ENCODE measurements at regions not wholly inside any gene's neighbourhood (a gene's known extent, or its start where the extent isn't known, plus 50 kb on each side); places are given as distances from the start of the nearest gene placed in this dataset.

DNA sequence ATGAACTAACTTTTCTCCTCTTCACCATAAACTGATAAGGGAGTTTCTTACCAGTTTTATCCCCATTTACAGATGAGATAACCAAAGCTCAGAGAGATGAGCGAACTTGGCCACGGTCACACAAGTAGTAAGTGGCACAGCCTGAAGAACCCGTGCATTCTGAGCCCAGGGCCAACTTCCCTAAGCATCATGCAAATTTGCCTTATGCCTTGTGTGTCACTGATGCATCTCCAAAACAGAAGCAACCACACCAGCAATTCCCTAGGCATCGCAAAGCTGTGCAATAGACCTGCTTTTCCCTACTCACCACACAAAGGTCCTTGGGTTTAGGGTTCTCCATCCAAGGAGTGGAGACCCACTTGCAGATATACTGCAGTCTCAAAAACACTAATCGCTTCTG, 304.5 kb upstream of the KAZN start:
- intact Hi-C loops (cut with DNase I), result no loop called here
- H3K36me3 ChIP-seq, result no peaks in the 10 kb centered on the region
- H3K27ac ChIP-seq (replicated peaks in 1 of 4), result no peak overlapping the region
- WGBS, result 93% methylated on average over 5 of the region's 5 CpGs
- DNase-seq (ENCODE audit: extremely low spot score), result peak; percentile 70
- TF ChIP-seq CTCF (IDR thresholded peaks at IDR 0.05) (no peak), POLR2AphosphoS5 (IDR thresholded peaks at IDR 0.05) (no peak), POLR2A (IDR thresholded peaks at IDR 0.05; ENCODE audit: low read depth) (no peak), EP300 (IDR thresholded peaks at IDR 0.05) (no peak)
- H3K4me3 ChIP-seq, result no peak overlapping the region
- no peaks in the 10 kb centered on the region for H3K4me1 ChIP-seq
- no peaks in the 10 kb centered on the region for H3K9me3 ChIP-seq
- no peaks in the 10 kb centered on the region for H3K27me3 ChIP-seq

GRCh38 chr1:14294860-14295536, 303.5 kb upstream of the KAZN start:
- no peak overlapping the region for H3K27ac ChIP-seq (replicated peaks in 1 of 4)
- 82% methylated on average over 3 of the region's 3 CpGs for WGBS
- TF ChIP-seq POLR2A (IDR thresholded peaks at IDR 0.05; ENCODE audit: low read depth) (no peak), CTCF (IDR thresholded peaks at IDR 0.05) (no peak), EP300 (IDR thresholded peaks at IDR 0.05) (no peak), POLR2AphosphoS5 (IDR thresholded peaks at IDR 0.05) (no peak)
- no peaks in the 10 kb centered on the region for H3K9me3 ChIP-seq
- intact Hi-C loops (cut with DNase I), result no loop called here
- DNase-seq (ENCODE audit: extremely low spot score), result peak; percentile 74
- no peaks in the 10 kb centered on the region for H3K36me3 ChIP-seq
- H3K27me3 ChIP-seq, result no peaks in the 10 kb centered on the region
- H3K4me1 ChIP-seq, result no peaks in the 10 kb centered on the region
- H3K4me3 ChIP-seq, result no peak overlapping the region

DNA sequence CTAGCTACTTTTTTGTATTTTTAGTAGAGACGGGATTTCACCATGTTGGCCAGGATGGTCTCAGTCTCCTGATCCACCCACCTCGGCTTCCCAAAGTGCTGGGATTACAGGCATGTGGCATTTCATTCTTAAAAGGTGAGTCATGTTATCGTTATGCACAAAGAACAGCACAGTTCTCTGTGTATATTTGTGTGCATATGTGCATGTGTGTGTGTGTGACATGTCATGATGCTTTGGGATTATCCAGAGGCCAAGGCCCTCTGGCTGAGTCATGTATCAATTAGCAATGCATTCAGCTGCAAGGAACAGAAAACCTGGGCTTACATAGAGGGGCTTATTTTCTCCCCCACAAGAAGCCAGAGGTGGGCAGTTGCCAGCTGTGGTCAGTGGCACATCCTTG, 301.7 kb upstream of the KAZN start:
- TF ChIP-seq POLR2AphosphoS5 (IDR thresholded peaks at IDR 0.05), result no peak

GRCh38 chr1:14297356-14297755, 301.1 kb upstream of the KAZN start:
- Histone ChIP-seq H3K9me3 (no peaks in the 10 kb centered on the region), H3K27ac (replicated peaks in 1 of 4) (no peak overlapping the region), H3K4me1 (peaks cover 0 to 8% (median 0%) of the 10 kb centered on the region in 4 donors), H3K27me3 (no peaks in the 10 kb centered on the region), H3K4me3 (no peak overlapping the region), H3K36me3 (no peaks in the 10 kb centered on the region)
- DNase-seq (ENCODE audit: extremely low spot score), result peak; percentile 72
- no peak for TF ChIP-seq EP300 (IDR thresholded peaks at IDR 0.05)
- TF ChIP-seq POLR2AphosphoS5 (IDR thresholded peaks at IDR 0.05), result no peak
- no peak for TF ChIP-seq POLR2A (IDR thresholded peaks at IDR 0.05; ENCODE audit: low read depth)
- TF ChIP-seq CTCF (IDR thresholded peaks at IDR 0.05), result no peak
- 96% methylated on average over 3 of the region's 3 CpGs for WGBS
- intact Hi-C loops (cut with DNase I), result no loop called here

More for the DNA sequence above, 301.7 kb upstream of the KAZN start:
- intact Hi-C loops (cut with DNase I), result no loop called here
- H3K4me1 ChIP-seq, result peaks cover 0 to 3% (median 0%) of the 10 kb centered on the region in 4 donors
- no peak overlapping the region for H3K4me3 ChIP-seq
- no peaks in the 10 kb centered on the region for H3K9me3 ChIP-seq
- no peaks in the 10 kb centered on the region for H3K27me3 ChIP-seq
- WGBS, result 65% methylated on average over 3 of the region's 3 CpGs
- no peak overlapping the region for H3K27ac ChIP-seq (replicated peaks in 1 of 4)
- H3K36me3 ChIP-seq, result no peaks in the 10 kb centered on the region
- peak; percentile 17 for DNase-seq (ENCODE audit: extremely low spot score)

- Histone ChIP-seq H3K4me1 (peaks cover 0 to 13% (median 5%) of the 10 kb centered on the region in 4 donors), H3K4me3 (no peak overlapping the region), H3K27ac (replicated peaks in 1 of 4) (no peak overlapping the region), H3K36me3 (no peaks in the 10 kb centered on the region), H3K27me3 (no peaks in the 10 kb centered on the region), H3K9me3 (no peaks in the 10 kb centered on the region)
- intact Hi-C loops (cut with DNase I), result no loop called here
- 82% methylated on average over 5 of the region's 5 CpGs for WGBS
- peak; percentile 12 for DNase-seq (ENCODE audit: extremely low spot score)
- TF ChIP-seq EP300 (IDR thresholded peaks at IDR 0.05) (no peak), CTCF (IDR thresholded peaks at IDR 0.05) (no peak), POLR2A (IDR thresholded peaks at IDR 0.05; ENCODE audit: low read depth) (no peak), POLR2AphosphoS5 (IDR thresholded peaks at IDR 0.05) (no peak)
Observed at GRCh38 chr1:14298806-14299205, 299.7 kb upstream of the KAZN start.
